HL-60 (cell line): ENCODE measurements at regions not wholly inside any gene's neighbourhood (a gene's known extent, or its start where the extent isn't known, plus 50 kb on each side); places are given as distances from the start of the nearest gene placed in this dataset.

Experiments
- CTCF ChIP-seq: IDR thresholded peaks from one replicate; pipeline ENCODE4 v1.5.1; 2011; ENCODE audit warnings: low read length, control low read depth, inconsistent platforms; ENCODE audit not compliant: insufficient read depth
- GABPA ChIP-seq: IDR thresholded peaks from 2 replicates; pipeline ENCODE4 v1.6.1; 2012; ENCODE audit warnings: low read depth
- POLR2AphosphoS5 ChIP-seq: IDR thresholded peaks from 2 replicates; pipeline ENCODE4 v1.6.1; 2012; ENCODE audit warnings: low read depth
- REST ChIP-seq: IDR thresholded peaks from 2 replicates; pipeline ENCODE4 v1.6.1; 2012; ENCODE audit warnings: low read depth; ENCODE audit not compliant: insufficient replicate concordance

- TF ChIP-seq CTCF: no peak
- TF ChIP-seq REST: no peak
- TF ChIP-seq POLR2AphosphoS5: no peak
- TF ChIP-seq GABPA: no peak
Measured at GRCh38 chr6:150723345-150723658, 123.6 kb downstream of the PLEKHG1 start.
